ENCODE measurements at regions not wholly inside any gene's neighbourhood (a gene's known extent, or its start where the extent isn't known, plus 50 kb on each side); places are given as distances from the start of the nearest gene placed in this dataset.

- no peak overlapping the region for H3K4me3 ChIP-seq
- H3K4me1 ChIP-seq, result no peaks in the 10 kb centered on the region
- TF ChIP-seq POLR2A (IDR thresholded peaks at IDR 0.05) (no peak), CTCF (IDR thresholded peaks at IDR 0.05) (no peak)
- no peaks in the 10 kb centered on the region for H3K36me3 ChIP-seq
- no peak for DNase-seq
- no peaks in the 10 kb centered on the region for H3K9me3 ChIP-seq
- no peak for ATAC-seq
- no peaks in the 10 kb centered on the region for H3K27me3 ChIP-seq
- intact Hi-C loops (cut with DNase I), result no loop called here
- WGBS (ENCODE audit: insufficient coverage, low coverage, low lambda C conversion rate, missing lambda C conversion rate), result 90% methylated on average over 3 of the region's 11 CpGs
- H3K27ac ChIP-seq, result no peak overlapping the region
Observed at GRCh38 chr2:9751831-9752230, 91.4 kb upstream of the TAF1B start.

GRCh38 chr2:9752441-9753275 is 90.6 kb upstream of the TAF1B start:
- DNase-seq (no peak), ATAC-seq (no peak)
- Histone ChIP-seq H3K9me3 (no peaks in the 10 kb centered on the region), H3K36me3 (no peaks in the 10 kb centered on the region), H3K27me3 (no peaks in the 10 kb centered on the region), H3K4me3 (no peak overlapping the region), H3K4me1 (no peaks in the 10 kb centered on the region), H3K27ac (no peak overlapping the region)
- TF ChIP-seq POLR2A (IDR thresholded peaks at IDR 0.05) (no peak), CTCF (IDR thresholded peaks at IDR 0.05) (no peak)
- 37% methylated on average over 4 of the region's 21 CpGs for WGBS (ENCODE audit: insufficient coverage, low coverage, low lambda C conversion rate, missing lambda C conversion rate)
- intact Hi-C loops (cut with DNase I), result no loop called here

GRCh38 chr2:9753276-9753600 is 90.0 kb upstream of the TAF1B start:
- WGBS (ENCODE audit: insufficient coverage, low coverage, low lambda C conversion rate, missing lambda C conversion rate), result 18% methylated on average over 6 of the region's 9 CpGs
- Histone ChIP-seq H3K9me3 (no peaks in the 10 kb centered on the region), H3K36me3 (no peaks in the 10 kb centered on the region), H3K27me3 (no peaks in the 10 kb centered on the region), H3K27ac (no peak overlapping the region), H3K4me3 (no peak overlapping the region), H3K4me1 (no peaks in the 10 kb centered on the region)
- TF ChIP-seq POLR2A (IDR thresholded peaks at IDR 0.05) (no peak), CTCF (IDR thresholded peaks at IDR 0.05) (no peak)
- intact Hi-C loops (cut with DNase I), result no loop called here
- ATAC-seq (peak; percentile 52 to 82 (median 75)), DNase-seq (no peak)

GRCh38 chr2:9753665-9754531 is 89.4 kb upstream of the TAF1B start:
- H3K4me1 ChIP-seq, result no peaks in the 10 kb centered on the region
- TF ChIP-seq POLR2A (IDR thresholded peaks at IDR 0.05) (no peak), CTCF (IDR thresholded peaks at IDR 0.05) (no peak)
- no peaks in the 10 kb centered on the region for H3K36me3 ChIP-seq
- H3K4me3 ChIP-seq, result no peak overlapping the region
- DNase-seq, result no peak
- H3K9me3 ChIP-seq, result no peaks in the 10 kb centered on the region
- no peak overlapping the region for H3K27ac ChIP-seq
- peak in 1 of 4 donors; percentile 14 for ATAC-seq
- WGBS (ENCODE audit: insufficient coverage, low coverage, low lambda C conversion rate, missing lambda C conversion rate), result 25% methylated on average over 6 of the region's 36 CpGs
- no peaks in the 10 kb centered on the region for H3K27me3 ChIP-seq
- intact Hi-C loops (cut with DNase I), result no loop called here

Measured in right lobe of liver (tissue), 6 donors.